ENCODE measurements at regions not wholly inside any gene's neighbourhood (a gene's known extent, or its start where the extent isn't known, plus 50 kb on each side); places are given as distances from the start of the nearest gene placed in this dataset.

DNA sequence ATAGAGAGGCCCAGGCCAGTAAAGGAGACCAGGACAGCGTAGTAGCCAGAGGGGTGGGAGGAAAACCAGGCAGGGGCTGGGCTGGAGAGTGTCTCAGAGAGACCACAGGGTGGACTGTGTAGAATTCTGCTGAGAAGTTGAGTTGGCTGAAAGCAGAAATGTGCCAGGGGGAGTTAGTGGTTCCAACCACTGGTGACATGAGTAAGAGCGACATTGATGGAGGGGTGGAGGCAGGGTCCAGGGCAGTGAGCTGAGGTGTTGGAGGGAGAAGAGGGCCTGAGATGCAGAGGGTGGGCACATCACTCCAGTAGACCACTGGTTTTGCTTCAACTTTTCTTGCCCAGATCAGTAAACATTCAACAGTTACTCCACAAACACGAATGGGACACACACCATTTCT, 106.5 kb downstream of the ASB7 start:
- DNase-seq (ENCODE audit: low spot score) = no peak
- TF ChIP-seq, protein P1, sequence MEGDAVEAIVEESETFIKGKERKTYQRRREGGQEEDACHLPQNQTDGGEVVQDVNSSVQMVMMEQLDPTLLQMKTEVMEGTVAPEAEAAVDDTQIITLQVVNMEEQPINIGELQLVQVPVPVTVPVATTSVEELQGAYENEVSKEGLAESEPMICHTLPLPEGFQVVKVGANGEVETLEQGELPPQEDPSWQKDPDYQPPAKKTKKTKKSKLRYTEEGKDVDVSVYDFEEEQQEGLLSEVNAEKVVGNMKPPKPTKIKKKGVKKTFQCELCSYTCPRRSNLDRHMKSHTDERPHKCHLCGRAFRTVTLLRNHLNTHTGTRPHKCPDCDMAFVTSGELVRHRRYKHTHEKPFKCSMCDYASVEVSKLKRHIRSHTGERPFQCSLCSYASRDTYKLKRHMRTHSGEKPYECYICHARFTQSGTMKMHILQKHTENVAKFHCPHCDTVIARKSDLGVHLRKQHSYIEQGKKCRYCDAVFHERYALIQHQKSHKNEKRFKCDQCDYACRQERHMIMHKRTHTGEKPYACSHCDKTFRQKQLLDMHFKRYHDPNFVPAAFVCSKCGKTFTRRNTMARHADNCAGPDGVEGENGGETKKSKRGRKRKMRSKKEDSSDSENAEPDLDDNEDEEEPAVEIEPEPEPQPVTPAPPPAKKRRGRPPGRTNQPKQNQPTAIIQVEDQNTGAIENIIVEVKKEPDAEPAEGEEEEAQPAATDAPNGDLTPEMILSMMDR (IDR thresholded peaks at IDR 0.05; ENCODE audit: extremely low read depth, insufficient read depth, missing control alignments) = no peak

DNA sequence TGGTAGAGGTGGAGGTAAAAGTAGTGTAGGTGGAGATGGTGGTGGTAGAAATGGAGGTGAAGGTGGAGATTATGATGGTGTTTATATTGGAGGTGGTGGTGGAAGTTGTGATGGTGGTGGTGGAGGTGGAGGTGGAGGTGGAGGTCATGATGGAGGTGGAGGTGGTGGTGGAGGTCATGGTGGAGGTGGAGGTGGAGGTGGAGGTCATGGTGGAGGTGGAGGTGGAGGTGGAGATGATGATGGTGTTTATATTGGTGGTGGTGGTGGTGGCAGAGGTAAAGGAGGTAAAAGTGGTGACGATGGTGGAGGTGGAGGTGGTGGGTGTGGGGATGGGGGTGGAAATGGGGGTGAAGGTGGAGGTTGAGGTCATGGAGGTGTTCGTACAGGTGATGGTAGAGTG, 107.8 kb downstream of the ASB7 start:
- DNase-seq (ENCODE audit: low spot score) = no peak
- TF ChIP-seq, protein P1 (IDR thresholded peaks at IDR 0.05; ENCODE audit: extremely low read depth, insufficient read depth, missing control alignments) = no peak
- in situ Hi-C loops (cut with MboI; ENCODE audit: low pct_unique_long_range_greater_than_20kb, low sequenced_read_pairs, unreplicated experiment) = no loop called here

More for the DNA sequence above, 106.5 kb downstream of the ASB7 start:
- in situ Hi-C loops (cut with MboI; ENCODE audit: low pct_unique_long_range_greater_than_20kb, low sequenced_read_pairs, unreplicated experiment) = no loop called here

DNA sequence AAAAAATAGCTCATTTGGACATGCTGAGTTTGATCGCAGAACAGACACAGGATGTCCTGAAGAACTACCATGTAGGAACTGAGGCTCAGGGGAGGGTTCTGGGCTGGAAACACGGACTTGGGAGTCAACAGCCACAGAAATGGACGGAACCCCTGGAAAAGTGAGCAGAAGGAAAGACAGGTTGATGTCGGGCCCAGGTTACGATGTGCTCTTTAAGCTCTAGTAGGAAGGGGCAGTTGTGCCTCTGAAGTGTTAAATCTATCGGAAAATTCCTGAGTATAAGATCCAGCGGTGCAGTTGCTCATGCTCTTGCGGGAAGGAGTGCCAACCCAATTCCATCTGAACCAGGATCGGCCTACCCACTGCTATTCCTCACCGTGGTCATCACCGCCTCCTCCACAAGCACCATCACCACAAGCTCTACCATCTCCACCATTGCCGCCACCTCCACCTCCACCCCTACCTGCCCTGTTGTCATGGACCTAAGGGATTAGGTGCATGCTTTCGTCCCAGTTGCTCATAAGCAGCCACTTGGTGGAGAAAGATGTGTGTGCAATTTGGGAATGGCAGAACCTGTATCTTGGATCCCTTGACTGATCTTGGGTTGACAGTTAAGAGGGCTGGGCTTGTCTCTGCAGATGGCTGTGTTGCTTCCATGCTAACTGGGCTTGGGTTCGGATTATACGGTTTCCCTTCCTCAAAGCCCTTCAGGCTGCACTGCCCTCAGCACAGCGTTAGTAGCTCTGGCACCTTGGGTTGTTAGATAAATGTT, 108.5 kb downstream of the ASB7 start:
- DNase-seq (ENCODE audit: low spot score) = no peak
- in situ Hi-C loops (cut with MboI; ENCODE audit: low pct_unique_long_range_greater_than_20kb, low sequenced_read_pairs, unreplicated experiment) = no loop called here

DNA sequence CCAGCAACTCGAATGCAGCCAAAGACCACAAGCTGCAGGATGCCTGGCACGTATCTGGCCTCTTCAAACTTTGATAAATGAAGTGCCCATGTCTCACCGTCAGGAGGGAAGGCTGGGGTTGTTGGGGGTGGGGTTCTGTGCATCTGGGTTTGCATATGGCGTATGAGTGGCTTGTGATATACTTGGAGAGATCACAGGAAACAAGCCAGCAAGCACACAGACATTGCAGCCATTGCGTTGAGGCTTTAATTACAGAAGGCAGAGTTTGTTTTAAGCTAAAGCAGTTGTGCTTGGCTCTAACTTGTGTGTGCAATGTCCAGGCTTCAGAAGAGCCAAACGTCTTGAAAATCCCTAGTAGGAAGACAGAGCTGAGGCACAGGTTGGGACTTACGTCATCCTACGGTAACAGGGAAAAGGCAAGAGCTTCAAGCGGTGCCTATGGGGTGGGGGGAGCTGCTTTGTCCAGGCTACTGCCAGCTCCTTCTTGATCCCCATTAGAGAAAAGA, 109.2 kb downstream of the ASB7 start:
- in situ Hi-C loops (cut with MboI; ENCODE audit: low pct_unique_long_range_greater_than_20kb, low sequenced_read_pairs, unreplicated experiment) = no loop called here
- TF ChIP-seq, protein P1 (IDR thresholded peaks at IDR 0.05; ENCODE audit: extremely low read depth, insufficient read depth, missing control alignments) = no peak
- DNase-seq (ENCODE audit: low spot score) = no peak

More for the DNA sequence above, 108.5 kb downstream of the ASB7 start:
- TF ChIP-seq, protein P1 (IDR thresholded peaks at IDR 0.05; ENCODE audit: extremely low read depth, insufficient read depth, missing control alignments) = no peak

DNA sequence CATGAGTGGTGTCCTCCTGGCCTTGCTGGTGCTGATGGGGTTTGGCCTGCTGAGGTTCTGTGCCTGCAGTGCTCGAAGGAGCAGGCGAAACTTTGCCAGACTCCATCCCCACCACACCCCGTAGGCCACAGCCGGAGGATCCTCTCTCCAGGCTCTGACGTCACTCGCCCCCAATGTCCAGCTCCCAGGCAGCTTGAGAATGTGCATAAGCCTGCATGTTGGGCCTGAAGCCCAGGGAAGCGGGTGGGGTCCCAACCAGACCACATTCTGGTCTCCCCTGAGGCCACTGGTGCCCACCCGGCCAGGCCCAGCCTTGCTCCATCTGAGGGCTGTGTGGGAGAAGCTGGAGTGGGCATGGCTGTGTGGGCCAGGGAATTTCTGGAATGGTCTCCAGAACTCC, 109.8 kb downstream of the ASB7 start:
- in situ Hi-C loops (cut with MboI; ENCODE audit: low pct_unique_long_range_greater_than_20kb, low sequenced_read_pairs, unreplicated experiment) = no loop called here
- TF ChIP-seq, protein P1 (IDR thresholded peaks at IDR 0.05; ENCODE audit: extremely low read depth, insufficient read depth, missing control alignments) = no peak
- DNase-seq (ENCODE audit: low spot score) = no peak

DNA sequence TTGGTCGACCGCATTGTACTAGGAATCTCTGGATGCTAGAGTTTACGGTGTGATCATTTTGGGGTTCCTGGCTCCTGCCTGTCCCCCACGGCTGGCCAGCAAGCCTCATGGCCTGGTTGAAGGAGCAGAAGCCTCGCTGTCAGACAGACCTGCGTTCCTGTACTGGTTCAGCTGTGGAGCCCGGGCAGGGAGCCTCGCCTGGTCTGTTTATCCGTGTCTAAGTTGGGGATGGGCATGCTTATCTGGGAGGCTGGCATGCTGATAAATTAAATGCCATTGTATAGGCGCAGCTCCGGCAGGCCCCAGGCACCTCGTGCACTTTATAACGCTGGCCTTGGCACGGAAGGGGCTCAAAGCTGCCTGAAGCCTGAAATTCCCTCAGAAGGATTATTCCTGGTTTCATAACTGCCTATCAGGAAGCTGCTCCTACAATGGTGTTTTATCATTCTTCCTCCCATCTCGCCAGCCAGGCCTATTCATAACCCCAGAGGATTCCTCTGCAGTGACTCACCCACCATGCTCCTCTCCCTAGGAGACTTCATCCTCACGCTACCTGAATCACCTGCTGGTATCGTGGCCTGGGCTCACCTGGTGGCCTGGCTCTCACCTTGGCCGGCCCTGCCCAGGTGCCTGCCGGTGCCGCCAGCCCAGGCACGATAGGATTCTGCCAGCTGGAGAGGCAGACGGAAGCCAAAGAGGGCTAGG, 110.9 kb downstream of the ASB7 start:
- in situ Hi-C loops (cut with MboI; ENCODE audit: low pct_unique_long_range_greater_than_20kb, low sequenced_read_pairs, unreplicated experiment) = no loop called here
- TF ChIP-seq, protein P1 (IDR thresholded peaks at IDR 0.05; ENCODE audit: extremely low read depth, insufficient read depth, missing control alignments) = no peak
- DNase-seq (ENCODE audit: low spot score) = no peak
